ENCODE measurements at regions not wholly inside any gene's neighbourhood (a gene's known extent, or its start where the extent isn't known, plus 50 kb on each side); places are given as distances from the start of the nearest gene placed in this dataset.
"Not testable (repeated sequence)": the region's sequence is repeated elsewhere in the genome, so short reads cannot be mapped to it uniquely, and the experiment has no call there.

DNA sequence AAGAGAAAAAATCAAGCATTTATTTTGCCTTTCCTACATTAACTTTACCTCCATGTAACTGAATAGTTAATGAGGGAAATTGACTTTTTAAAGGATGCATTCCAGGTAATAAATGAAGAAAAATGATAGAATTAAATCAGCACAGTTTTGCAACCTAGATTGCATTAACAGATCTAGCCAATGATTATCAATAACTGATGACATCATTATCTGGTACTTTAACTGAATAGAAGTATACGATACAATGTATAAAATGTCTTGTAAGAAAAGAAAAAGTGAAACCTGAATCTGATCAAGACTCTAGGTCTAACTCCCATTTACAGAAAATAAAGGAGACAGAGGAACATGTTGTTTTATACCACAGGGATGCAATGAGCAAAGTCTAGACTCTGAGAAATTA lies 126.0 kb upstream of the XPO1 start:
- TF ChIP-seq, protein P1, sequence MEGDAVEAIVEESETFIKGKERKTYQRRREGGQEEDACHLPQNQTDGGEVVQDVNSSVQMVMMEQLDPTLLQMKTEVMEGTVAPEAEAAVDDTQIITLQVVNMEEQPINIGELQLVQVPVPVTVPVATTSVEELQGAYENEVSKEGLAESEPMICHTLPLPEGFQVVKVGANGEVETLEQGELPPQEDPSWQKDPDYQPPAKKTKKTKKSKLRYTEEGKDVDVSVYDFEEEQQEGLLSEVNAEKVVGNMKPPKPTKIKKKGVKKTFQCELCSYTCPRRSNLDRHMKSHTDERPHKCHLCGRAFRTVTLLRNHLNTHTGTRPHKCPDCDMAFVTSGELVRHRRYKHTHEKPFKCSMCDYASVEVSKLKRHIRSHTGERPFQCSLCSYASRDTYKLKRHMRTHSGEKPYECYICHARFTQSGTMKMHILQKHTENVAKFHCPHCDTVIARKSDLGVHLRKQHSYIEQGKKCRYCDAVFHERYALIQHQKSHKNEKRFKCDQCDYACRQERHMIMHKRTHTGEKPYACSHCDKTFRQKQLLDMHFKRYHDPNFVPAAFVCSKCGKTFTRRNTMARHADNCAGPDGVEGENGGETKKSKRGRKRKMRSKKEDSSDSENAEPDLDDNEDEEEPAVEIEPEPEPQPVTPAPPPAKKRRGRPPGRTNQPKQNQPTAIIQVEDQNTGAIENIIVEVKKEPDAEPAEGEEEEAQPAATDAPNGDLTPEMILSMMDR (IDR thresholded peaks at IDR 0.05; ENCODE audit: borderline replicate concordance, insufficient read depth, low read depth, low read length) = no peak
- H3K4me3 ChIP-seq (ENCODE audit: low read depth, low read length) = no peak overlapping the region

DNA sequence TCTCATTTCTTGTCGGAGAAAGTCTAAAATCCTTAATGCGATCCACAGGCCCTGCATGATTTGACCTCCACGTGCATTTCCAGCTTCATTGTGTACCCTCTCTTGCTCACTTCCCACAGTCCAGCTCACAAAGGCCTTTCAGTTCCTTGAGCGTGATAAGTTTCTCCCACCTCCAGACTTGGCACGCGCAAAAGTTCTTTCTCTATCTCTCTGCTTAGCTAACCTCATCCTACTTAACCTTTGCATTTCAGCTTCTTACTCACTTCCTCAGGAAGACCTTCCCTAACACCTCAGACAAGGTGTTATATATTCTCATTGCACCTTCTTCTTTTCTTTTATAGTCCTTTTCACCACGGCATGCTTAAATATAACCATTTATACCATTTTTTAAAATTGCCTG lies 124.8 kb upstream of the XPO1 start:
- H3K4me3 ChIP-seq (ENCODE audit: low read depth, low read length) = no peak overlapping the region
- TF ChIP-seq, protein P1 (IDR thresholded peaks at IDR 0.05; ENCODE audit: borderline replicate concordance, insufficient read depth, low read depth, low read length) = no peak

DNA sequence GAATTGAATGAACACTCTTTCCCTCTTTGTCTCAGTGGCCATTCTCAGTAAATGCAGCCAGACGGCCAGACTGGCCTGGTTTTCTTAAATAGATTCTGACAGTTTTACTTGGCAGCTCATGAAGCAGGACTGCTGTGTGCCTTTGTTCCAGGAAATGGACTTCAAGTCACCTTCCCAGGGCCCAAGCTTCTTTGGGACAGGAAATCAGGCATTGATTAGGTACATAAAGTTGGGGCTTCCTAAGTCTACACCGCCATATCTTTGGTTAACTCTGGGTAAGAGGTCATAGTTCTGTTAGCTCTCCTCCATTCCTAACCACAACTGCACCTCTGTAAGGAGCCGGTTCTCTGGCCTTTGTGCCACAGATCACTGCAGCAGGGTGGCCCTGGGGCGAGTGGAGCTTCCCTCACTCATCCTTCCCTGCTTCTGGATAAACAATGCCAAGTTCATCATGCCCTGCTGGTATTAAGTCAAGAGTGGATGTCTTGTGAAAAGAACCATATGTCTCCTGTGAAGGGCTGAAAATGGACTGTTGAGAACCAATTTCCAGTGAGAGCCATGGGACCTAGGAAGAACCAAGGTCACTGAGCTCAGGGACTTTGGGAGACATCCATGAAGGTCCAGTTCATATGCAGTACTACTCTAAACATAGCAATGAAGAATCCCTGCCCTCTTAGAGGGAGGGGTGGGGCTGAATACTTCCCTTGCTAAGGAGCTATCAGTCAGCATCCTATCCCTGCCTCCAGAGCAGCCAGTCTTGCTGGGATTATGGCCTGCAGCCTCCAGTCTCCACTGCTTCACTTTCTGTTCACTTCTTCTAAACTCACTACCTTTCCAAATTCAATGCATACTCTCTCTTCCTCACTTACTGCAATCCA lies 122.6 kb upstream of the XPO1 start:
- H3K4me3 ChIP-seq (ENCODE audit: low read depth, low read length) = no peak overlapping the region
- TF ChIP-seq, protein P1 (IDR thresholded peaks at IDR 0.05; ENCODE audit: borderline replicate concordance, insufficient read depth, low read depth, low read length) = no peak

DNA sequence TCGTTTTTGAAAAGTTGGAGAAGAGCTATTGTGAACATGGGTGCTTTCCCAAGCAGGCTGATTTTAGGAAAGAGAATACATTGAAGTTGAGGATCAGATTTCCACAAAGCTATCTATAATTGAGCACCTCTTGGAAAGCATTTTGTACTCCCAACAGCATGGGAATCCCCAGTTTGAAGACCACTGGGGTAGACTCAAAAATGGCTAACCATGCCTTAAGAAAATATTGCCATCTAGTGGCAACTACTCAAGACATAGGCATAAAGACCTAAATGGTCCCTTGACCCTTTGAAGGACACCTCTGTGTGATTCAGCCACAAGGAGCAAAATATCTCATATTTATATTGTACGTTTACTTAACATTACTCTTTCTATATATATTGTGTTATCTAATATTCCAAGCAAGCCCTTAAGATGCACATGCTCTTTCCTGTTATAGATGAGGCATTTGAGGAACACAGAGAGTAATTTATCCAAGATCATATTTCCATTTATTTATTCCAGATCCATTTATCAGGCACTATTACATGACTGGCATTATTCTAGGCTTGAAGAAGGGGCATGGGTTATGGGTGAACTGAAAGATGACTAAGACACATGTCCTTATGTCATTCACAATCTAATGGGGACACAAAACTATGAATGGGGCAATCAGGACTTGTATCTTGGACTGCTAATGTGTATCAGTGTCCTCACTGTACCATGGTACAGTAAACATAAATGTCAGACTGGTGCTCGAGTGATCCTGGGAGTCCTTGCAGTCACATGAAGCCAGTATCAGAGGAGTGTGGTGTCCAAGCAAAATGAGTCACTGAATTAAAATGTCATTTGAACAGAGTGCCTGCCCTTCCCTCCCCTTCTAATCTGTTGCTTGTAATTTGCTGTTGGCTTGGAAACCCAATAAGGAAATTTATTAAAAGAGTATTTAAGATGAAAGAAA lies 121.0 kb upstream of the XPO1 start:
- TF ChIP-seq, protein P1 (IDR thresholded peaks at IDR 0.05; ENCODE audit: borderline replicate concordance, insufficient read depth, low read depth, low read length) = peak; percentile 49; the same call in 1 of the 2 replicates
- no peak overlapping the region for H3K4me3 ChIP-seq (ENCODE audit: low read depth, low read length)

DNA sequence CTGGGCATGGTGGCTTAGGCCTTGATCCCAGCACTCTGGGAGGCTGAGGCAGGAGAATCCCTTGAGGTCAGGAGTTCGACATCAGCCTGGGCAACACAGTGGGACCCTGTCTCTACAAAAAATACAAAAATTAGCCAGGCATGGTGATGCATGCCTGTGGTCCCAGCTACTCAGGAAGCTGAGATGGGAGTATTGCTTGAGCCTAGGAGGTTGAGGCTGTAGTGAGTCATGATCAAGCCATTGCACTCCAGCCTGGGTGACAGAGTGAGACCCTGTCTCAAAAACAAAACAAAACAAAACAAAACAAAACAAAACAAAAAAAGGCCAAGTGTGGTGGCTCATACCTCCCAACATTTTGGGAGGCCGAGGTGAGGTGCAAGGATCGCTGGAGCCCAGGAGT lies 111.8 kb upstream of the XPO1 start:
- not testable (repeated sequence) for H3K4me3 ChIP-seq (ENCODE audit: low read depth, low read length)

DNA sequence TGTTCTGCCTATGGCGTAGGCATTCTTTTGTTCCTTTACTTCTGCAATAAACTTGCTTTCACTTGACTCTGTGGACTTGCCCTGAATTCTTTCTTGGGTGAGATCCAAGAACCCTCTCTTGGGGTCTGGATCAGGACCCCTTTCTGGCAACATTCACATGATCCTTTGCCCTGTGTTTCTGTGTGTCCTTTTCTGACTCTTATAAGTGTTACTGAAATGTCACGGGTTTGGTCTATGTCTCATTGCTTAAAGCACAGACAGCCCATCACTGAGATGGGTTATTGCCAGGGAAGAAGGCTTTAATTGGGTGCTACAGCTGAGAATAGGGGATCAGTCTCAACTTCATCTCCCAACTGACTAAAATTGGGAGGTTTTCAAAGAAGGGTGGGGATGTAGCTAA lies 110.9 kb upstream of the XPO1 start:
- no peak overlapping the region for H3K4me3 ChIP-seq (ENCODE audit: low read depth, low read length)
- TF ChIP-seq, protein P1 (IDR thresholded peaks at IDR 0.05; ENCODE audit: borderline replicate concordance, insufficient read depth, low read depth, low read length) = no peak

DNA sequence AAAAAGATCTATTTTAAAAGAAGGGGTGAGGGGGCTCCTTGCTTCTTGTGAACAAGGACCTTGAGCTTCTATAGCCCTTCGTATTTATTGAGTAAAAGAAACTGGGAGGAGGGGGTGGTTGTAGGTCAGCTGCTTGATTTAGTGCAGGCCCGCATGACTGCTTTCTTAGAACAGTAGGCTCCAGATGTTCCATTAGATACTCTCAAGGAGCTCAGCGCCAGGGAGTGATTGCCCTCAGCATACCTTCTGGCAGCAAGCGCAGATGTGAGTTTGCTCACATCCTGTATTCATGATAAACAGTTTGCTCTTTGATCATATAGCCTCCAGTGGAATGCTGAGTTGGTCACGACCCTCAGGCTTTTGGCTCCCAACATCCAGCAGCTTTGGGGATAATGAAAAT lies 108.9 kb upstream of the XPO1 start:
- TF ChIP-seq, protein P1 (IDR thresholded peaks at IDR 0.05; ENCODE audit: borderline replicate concordance, insufficient read depth, low read depth, low read length) = no peak
- no peak overlapping the region for H3K4me3 ChIP-seq (ENCODE audit: low read depth, low read length)
